IMR-90 (cell line): ENCODE measurements at regions not wholly inside any gene's neighbourhood (a gene's known extent, or its start where the extent isn't known, plus 50 kb on each side); places are given as distances from the start of the nearest gene placed in this dataset.

ENCODE experiments used
- CEBPB ChIP-seq: IDR thresholded peaks from 2 replicates; pipeline ENCODE4 v1.6.1; 2012; ENCODE audit warnings: low read depth, low read length, improper control_type of control experiment
- CHD1 ChIP-seq: IDR thresholded peaks from 2 replicates; pipeline ENCODE4 v1.6.1; 2012; ENCODE audit warnings: low read depth, low read length, improper control_type of control experiment
- CTCF ChIP-seq: conservative IDR thresholded peaks from 2 replicates; pipeline ENCODE4 v1.5.1; 2012; ENCODE audit warnings: mild to moderate bottlenecking, low read depth, low read length, improper control_type of control experiment
- ELK1 ChIP-seq: fragments of 150-350 bp; IDR thresholded peaks from 2 replicates; pipeline ENCODE4 v1.6.1; 2016; ENCODE audit warnings: low read depth, mild to moderate bottlenecking, low read length, moderate library complexity, borderline replicate concordance
- MXI1 ChIP-seq: IDR thresholded peaks from 2 replicates; pipeline ENCODE4 v1.6.1; 2012; ENCODE audit warnings: low read depth, mild to moderate bottlenecking, low read length, moderate library complexity, borderline replicate concordance
- POLR2A ChIP-seq: IDR thresholded peaks from 2 replicates; pipeline ENCODE4 v1.6.1; 2012; ENCODE audit warnings: mild to moderate bottlenecking, low read depth, low read length
- RFX5 ChIP-seq: IDR thresholded peaks from 2 replicates; pipeline ENCODE4 v1.8.0; 2012; ENCODE audit warnings: low read depth, mild to moderate bottlenecking, low read length, moderate library complexity
- SMC3 ChIP-seq: fragments of 150-350 bp; IDR thresholded peaks from 2 replicates; pipeline ENCODE4 v1.6.1; 2016; ENCODE audit warnings: low read depth, mild to moderate bottlenecking, antibody characterized with exemption, low read length, moderate library complexity

GRCh38 chr10:11387551-11388222 lies 223.8 kb downstream of the USP6NL start:
- TF ChIP-seq RFX5 (no peak), CTCF (no peak), MXI1 (no peak), POLR2A (no peak), ELK1 (no peak), CEBPB (no peak), SMC3 (no peak), CHD1 (no peak)
